GM21515 (cell line): ENCODE measurements at regions not wholly inside any gene's neighbourhood (a gene's known extent, or its start where the extent isn't known, plus 50 kb on each side); places are given as distances from the start of the nearest gene placed in this dataset.

Experiments used
- ATAC-seq: cut with Tn5 transposase; IDR thresholded peaks from one replicate; pipeline ENCODE4 v1.9.1; 2021; ENCODE audit not compliant: unreplicated experiment

GRCh38 chr6:4620284-4621151, 155.7 kb upstream of the CDYL start:
- ATAC-seq: no peak

GRCh38 chr6:4616311-4616710, 159.9 kb upstream of the CDYL start:
- ATAC-seq: no peak

- ATAC-seq: no peak
These were observed 160.3 kb upstream of the CDYL start for GRCh38 chr6:4615891-4616290.

- ATAC-seq: no peak
These were observed 161.0 kb upstream of the CDYL start for GRCh38 chr6:4615231-4615630.

- ATAC-seq: no peak
These were observed 161.6 kb upstream of the CDYL start for GRCh38 chr6:4614637-4615036.

- no peak for ATAC-seq
These were observed 162.4 kb upstream of the CDYL start for GRCh38 chr6:4613795-4614194.

- no peak for ATAC-seq
These were observed 162.8 kb upstream of the CDYL start for GRCh38 chr6:4613381-4613780.

GRCh38 chr6:4612636-4613171, 163.5 kb upstream of the CDYL start:
- ATAC-seq: no peak

GRCh38 chr6:4611429-4612129, 164.6 kb upstream of the CDYL start:
- ATAC-seq: no peak

- no peak for ATAC-seq
These were observed 165.9 kb upstream of the CDYL start for GRCh38 chr6:4610256-4610655.

GRCh38 chr6:4608361-4609115, 167.7 kb upstream of the CDYL start:
- no peak for ATAC-seq

- ATAC-seq: no peak
These were observed 168.4 kb upstream of the CDYL start for GRCh38 chr6:4607793-4608192.

- ATAC-seq: no peak
These were observed 169.1 kb upstream of the CDYL start for GRCh38 chr6:4606821-4607704.

GRCh38 chr6:4606016-4606415, 170.2 kb upstream of the CDYL start:
- ATAC-seq: no peak

- no peak for ATAC-seq
These were observed 172.3 kb upstream of the CDYL start for GRCh38 chr6:4603856-4604369.

- ATAC-seq: no peak
These were observed 172.9 kb upstream of the CDYL start for GRCh38 chr6:4603291-4603690.

GRCh38 chr6:4599924-4600323, 176.3 kb upstream of the CDYL start:
- no peak for ATAC-seq

- no peak for ATAC-seq
These were observed 177.7 kb upstream of the CDYL start for GRCh38 chr6:4598384-4598995.

GRCh38 chr6:4593951-4594350, 182.3 kb upstream of the CDYL start:
- no peak for ATAC-seq

- ATAC-seq: no peak
These were observed 184.2 kb upstream of the CDYL start for GRCh38 chr6:4592026-4592425.
